ENCODE measurements at regions not wholly inside any gene's neighbourhood (a gene's known extent, or its start where the extent isn't known, plus 50 kb on each side); places are given as distances from the start of the nearest gene placed in this dataset.

DNA sequence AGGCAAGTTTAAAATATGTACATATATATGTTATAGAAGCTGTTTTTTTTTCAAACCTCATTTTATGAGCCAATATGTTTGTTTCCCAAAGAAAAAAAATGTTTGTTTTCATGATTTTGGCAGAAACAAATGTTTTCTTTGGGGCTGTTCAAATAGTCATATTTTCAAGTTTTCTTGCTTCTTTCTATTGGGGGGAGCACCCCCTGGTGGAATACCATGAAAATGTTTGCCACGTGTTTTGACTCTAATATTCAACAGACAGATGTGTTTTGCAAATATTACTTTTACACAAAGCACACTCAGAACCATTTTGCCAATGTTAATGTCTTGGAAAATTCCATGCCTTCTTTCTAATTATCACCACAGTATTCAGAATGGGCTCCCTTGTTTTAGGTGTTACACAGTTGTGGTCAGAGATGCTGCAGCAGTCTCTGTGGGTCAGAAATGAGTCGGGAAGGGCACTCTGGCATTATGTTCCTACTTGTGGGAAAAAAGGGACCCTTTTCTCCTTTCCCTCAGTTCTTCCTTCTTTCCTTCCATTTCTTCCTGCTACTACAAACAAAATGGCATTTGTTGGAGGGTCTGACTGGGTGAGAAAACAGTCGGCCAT is 817.0 kb downstream of the TUSC7 start:
- TF ChIP-seq CTCF (IDR thresholded peaks at IDR 0.05; ENCODE audit: low read depth, low read length) (peak; percentile 78), EZH2phosphoT487 (IDR thresholded peaks at IDR 0.05; ENCODE audit: low read depth) (no peak)

All from OCI-LY3 (cell line).